Amygdala (tissue), 56 donors: ENCODE measurements at regions not wholly inside any gene's neighbourhood (a gene's known extent, or its start where the extent isn't known, plus 50 kb on each side); places are given as distances from the start of the nearest gene placed in this dataset.

Experiments used
- DNase-seq, 56 donors: peaks; one replicate each; lab custom pipeline; 2025; lab: John Stamatoyannopoulos, UW

- no peak for DNase-seq
Measured at GRCh38 chr9:89920131-89920530, 315.3 kb downstream of the GADD45G start.

GRCh38 chr9:89920951-89921350 lies 316.1 kb downstream of the GADD45G start:
- no peak for DNase-seq

- DNase-seq: no peak
Measured at GRCh38 chr9:89922099-89922498, 317.3 kb downstream of the GADD45G start.

- DNase-seq: no peak
Measured at GRCh38 chr9:89923174-89923573, 318.4 kb downstream of the GADD45G start.

- DNase-seq: no peak
Measured at GRCh38 chr9:89923961-89924504, 319.2 kb downstream of the GADD45G start.

GRCh38 chr9:89924611-89925010 lies 319.8 kb downstream of the GADD45G start:
- DNase-seq: no peak

- no peak for DNase-seq
Measured at GRCh38 chr9:89926167-89926566, 321.4 kb downstream of the GADD45G start.

GRCh38 chr9:89926691-89927220 lies 321.9 kb downstream of the GADD45G start:
- DNase-seq: peak in 3 of 56 donors; percentile 15 to 41 (median 36)

GRCh38 chr9:89928106-89928505 lies 323.3 kb downstream of the GADD45G start:
- DNase-seq: no peak

GRCh38 chr9:89928521-89929275 lies 323.9 kb downstream of the GADD45G start:
- DNase-seq: no peak

- DNase-seq: no peak
Measured at GRCh38 chr9:89929315-89929672, 324.5 kb downstream of the GADD45G start.

GRCh38 chr9:89929673-89930480 lies 325.1 kb downstream of the GADD45G start:
- peak in 3 of 56 donors; percentile 6 to 11 (median 7) for DNase-seq

- no peak for DNase-seq
Measured at GRCh38 chr9:89933578-89933977, 328.8 kb downstream of the GADD45G start.

- no peak for DNase-seq
Measured at GRCh38 chr9:89935115-89935514, 330.3 kb downstream of the GADD45G start.

GRCh38 chr9:89935801-89936200 lies 331.0 kb downstream of the GADD45G start:
- DNase-seq: no peak

GRCh38 chr9:89937051-89937450 lies 332.2 kb downstream of the GADD45G start:
- DNase-seq: no peak

- no peak for DNase-seq
Measured at GRCh38 chr9:89939181-89939580, 334.4 kb downstream of the GADD45G start.

- no peak for DNase-seq
Measured at GRCh38 chr9:89939626-89940292, 334.9 kb downstream of the GADD45G start.

GRCh38 chr9:89940625-89941024 lies 335.8 kb downstream of the GADD45G start:
- DNase-seq: no peak

GRCh38 chr9:89941875-89942274 lies 337.1 kb downstream of the GADD45G start:
- DNase-seq: no peak

GRCh38 chr9:89942643-89943042 lies 337.8 kb downstream of the GADD45G start:
- DNase-seq: no peak
